ENCODE measurements at regions not wholly inside any gene's neighbourhood (a gene's known extent, or its start where the extent isn't known, plus 50 kb on each side); places are given as distances from the start of the nearest gene placed in this dataset.

DNA sequence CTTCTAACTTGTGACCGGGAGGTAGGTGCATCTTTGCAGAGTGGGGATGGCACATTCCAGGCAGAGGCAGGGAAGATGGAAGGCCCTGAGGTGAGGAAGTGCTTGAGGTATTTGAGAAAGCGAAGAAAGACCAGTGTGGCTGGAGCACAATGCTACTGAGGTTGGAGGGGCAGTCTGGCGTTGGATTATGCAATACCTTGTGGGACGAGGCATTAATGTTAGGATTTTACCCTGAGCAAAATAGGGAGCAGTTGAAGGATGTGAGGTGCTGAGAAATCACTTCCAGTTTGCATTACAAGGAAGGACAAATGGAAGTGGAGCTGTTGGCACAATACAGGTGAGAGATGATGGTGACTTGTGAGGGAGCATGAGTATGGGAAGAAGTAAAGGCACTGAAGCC, 145.5 kb downstream of the KCNA5 start:
- Histone ChIP-seq H3K9me3 (no peaks in the 10 kb centered on the region), H3K27me3 (no peaks in the 10 kb centered on the region), H3K4me3 (no peak overlapping the region), H3K27ac (no peak overlapping the region), H3K36me3 (ENCODE audit: low read depth, missing control alignments) (no peaks in the 10 kb centered on the region), H3K4me1 (no peaks in the 10 kb centered on the region)
- intact Hi-C loops (cut with DNase I; ENCODE audit: low total_unique reads) = no loop called here
- WGBS, 2 donors = 85 to 94% methylated on average over 4 of the region's 4 CpGs
- no peak for DNase-seq
- TF ChIP-seq, protein P1, sequence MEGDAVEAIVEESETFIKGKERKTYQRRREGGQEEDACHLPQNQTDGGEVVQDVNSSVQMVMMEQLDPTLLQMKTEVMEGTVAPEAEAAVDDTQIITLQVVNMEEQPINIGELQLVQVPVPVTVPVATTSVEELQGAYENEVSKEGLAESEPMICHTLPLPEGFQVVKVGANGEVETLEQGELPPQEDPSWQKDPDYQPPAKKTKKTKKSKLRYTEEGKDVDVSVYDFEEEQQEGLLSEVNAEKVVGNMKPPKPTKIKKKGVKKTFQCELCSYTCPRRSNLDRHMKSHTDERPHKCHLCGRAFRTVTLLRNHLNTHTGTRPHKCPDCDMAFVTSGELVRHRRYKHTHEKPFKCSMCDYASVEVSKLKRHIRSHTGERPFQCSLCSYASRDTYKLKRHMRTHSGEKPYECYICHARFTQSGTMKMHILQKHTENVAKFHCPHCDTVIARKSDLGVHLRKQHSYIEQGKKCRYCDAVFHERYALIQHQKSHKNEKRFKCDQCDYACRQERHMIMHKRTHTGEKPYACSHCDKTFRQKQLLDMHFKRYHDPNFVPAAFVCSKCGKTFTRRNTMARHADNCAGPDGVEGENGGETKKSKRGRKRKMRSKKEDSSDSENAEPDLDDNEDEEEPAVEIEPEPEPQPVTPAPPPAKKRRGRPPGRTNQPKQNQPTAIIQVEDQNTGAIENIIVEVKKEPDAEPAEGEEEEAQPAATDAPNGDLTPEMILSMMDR (IDR thresholded peaks at IDR 0.05) = no peak
- TF ChIP-seq POLR2A (IDR thresholded peaks at IDR 0.05) = no peak

DNA sequence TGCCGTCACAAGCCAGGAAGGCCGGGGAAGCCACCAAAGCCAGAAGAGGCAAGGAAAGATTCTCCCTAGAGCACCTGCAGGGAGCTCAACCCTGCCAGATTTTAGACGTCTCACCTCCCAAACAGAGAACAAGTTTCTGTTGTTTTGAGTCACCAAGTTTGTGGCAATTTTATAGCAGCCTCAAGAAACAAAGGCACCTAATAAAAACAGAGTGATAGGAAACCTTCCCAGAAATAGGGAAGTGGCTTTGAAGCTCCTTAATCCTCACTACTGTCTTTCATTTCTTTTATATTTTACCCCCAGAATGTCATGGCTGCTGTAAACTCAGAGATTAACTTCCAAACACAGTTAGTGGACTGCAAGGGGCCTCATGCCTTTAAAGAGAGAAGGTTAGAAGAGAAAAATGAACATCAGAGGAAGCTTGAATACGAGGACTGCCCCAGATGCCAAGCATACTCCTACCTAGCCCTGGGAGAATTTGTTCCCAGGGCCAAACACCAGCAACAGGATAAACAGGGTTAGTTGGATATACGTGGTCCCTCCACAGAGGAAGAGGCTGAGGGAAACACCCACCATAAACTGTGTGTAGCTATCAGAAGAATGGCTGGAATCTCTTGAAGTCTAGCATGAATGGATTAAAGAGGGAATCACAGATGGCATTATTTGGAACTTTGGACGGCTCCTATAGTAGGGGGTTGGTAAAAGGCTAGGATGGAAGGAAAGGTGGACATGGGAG, 148.3 kb downstream of the KCNA5 start:
- WGBS, 2 donors = 83 to 86% methylated on average over 6 of the region's 6 CpGs

DNA sequence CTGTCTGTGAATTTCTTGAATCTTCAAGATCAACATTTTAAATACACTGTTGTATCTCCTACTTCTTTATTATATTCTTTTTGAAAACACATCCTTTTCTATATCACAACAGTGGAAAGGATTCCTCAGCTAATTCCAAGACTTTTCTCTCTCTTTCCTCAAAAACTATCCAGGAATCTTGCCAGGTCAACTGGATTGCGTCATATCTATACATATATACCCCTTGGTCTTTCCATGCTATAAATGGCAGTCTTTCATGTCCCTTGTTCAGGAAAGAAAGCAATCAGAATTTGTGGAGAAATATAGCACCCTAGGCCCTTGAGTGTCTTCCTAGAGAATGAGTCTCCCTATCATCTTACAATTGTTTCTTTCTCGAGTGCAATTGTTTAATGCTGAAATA, 149.0 kb downstream of the KCNA5 start:
- Histone ChIP-seq H3K4me1 (no peaks in the 10 kb centered on the region), H3K9me3 (no peaks in the 10 kb centered on the region), H3K27ac (no peak overlapping the region), H3K4me3 (no peak overlapping the region), H3K27me3 (no peaks in the 10 kb centered on the region), H3K36me3 (ENCODE audit: low read depth, missing control alignments) (no peaks in the 10 kb centered on the region)
- intact Hi-C loops (cut with DNase I; ENCODE audit: low total_unique reads) = no loop called here
- no peak for TF ChIP-seq POLR2A (IDR thresholded peaks at IDR 0.05)
- TF ChIP-seq, protein P1 (IDR thresholded peaks at IDR 0.05) = no peak
- no peak for DNase-seq
- WGBS, 2 donors = 93 to 95% methylated on average over 2 of the region's 2 CpGs

More for the DNA sequence above, 148.3 kb downstream of the KCNA5 start:
- Histone ChIP-seq H3K4me3 (no peak overlapping the region), H3K4me1 (no peaks in the 10 kb centered on the region), H3K36me3 (ENCODE audit: low read depth, missing control alignments) (no peaks in the 10 kb centered on the region), H3K27me3 (no peaks in the 10 kb centered on the region), H3K9me3 (no peaks in the 10 kb centered on the region), H3K27ac (no peak overlapping the region)
- intact Hi-C loops (cut with DNase I; ENCODE audit: low total_unique reads) = no loop called here
- no peak for DNase-seq
- TF ChIP-seq, protein P1 (IDR thresholded peaks at IDR 0.05) = no peak
- TF ChIP-seq POLR2A (IDR thresholded peaks at IDR 0.05) = no peak

DNA sequence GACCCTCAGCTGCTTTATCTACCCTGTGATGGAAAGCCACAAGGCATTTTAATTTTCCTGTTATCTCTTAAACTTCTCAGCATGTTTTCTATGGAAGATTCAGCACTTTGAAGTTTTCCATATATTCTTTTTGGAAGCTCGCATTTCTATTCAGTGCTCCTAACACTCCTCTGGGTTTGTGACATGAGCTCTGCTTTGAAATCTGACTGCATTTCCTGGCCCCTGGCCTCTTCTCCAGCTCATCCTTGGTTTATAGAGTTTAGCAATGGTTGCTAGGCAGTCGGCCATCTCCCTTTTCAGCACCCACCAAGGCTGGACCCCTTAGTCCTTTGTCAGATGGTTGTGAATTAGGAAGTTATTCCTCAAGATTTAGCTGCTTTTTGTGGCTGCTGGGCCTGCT, 150.6 kb downstream of the KCNA5 start:
- intact Hi-C loops (cut with DNase I; ENCODE audit: low total_unique reads) = no loop called here
- no peak overlapping the region for H3K27ac ChIP-seq
- no peaks in the 10 kb centered on the region for H3K9me3 ChIP-seq
- no peak overlapping the region for H3K4me3 ChIP-seq
- H3K36me3 ChIP-seq (ENCODE audit: low read depth, missing control alignments) = no peaks in the 10 kb centered on the region
- no peak for DNase-seq
- WGBS, 2 donors = 70 to 78% methylated on average over 2 of the region's 2 CpGs
- no peak for TF ChIP-seq POLR2A (IDR thresholded peaks at IDR 0.05)
- TF ChIP-seq, protein P1 (IDR thresholded peaks at IDR 0.05) = no peak
- H3K27me3 ChIP-seq = no peaks in the 10 kb centered on the region
- H3K4me1 ChIP-seq = no peaks in the 10 kb centered on the region

DNA sequence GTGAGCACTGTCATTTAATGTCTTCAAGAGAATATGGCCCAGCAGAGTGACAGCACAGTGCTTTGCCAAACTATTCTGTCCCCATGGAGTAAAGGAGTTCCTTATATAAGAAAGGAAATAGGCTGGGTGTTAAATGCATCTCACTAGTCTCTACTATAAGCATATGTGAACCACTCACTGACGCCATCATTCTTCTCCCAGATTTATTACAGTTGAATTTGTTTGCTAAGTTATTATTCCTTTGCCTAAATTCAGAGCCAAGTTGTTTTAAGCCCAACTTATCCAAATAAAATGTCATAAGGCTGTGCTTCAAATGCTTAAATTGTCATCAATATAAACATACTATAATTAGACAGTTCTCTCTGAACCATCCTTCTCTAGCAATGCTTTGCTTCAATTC, 151.6 kb downstream of the KCNA5 start:
- intact Hi-C loops (cut with DNase I; ENCODE audit: low total_unique reads) = no loop called here
- Histone ChIP-seq H3K9me3 (no peaks in the 10 kb centered on the region), H3K4me1 (no peaks in the 10 kb centered on the region), H3K27ac (no peak overlapping the region), H3K4me3 (no peak overlapping the region), H3K27me3 (no peaks in the 10 kb centered on the region), H3K36me3 (ENCODE audit: low read depth, missing control alignments) (no peaks in the 10 kb centered on the region)
- no peak for DNase-seq
- no peak for TF ChIP-seq POLR2A (IDR thresholded peaks at IDR 0.05)
- TF ChIP-seq, protein P1 (IDR thresholded peaks at IDR 0.05) = no peak
- WGBS, 2 donors = 91 to 100% methylated on average over 1 of the region's 1 CpG

Measured in testis (tissue), 2 donors.